Stimulated activated CD4-positive, alpha-beta T cell treated with anti-CD3 and anti-CD28 coated beads, TNF-alpha, amount 100 ng/mL, for 48 hours (primary cell): ENCODE measurements at regions not wholly inside any gene's neighbourhood (a gene's known extent, or its start where the extent isn't known, plus 50 kb on each side); places are given as distances from the start of the nearest gene placed in this dataset.

Experiments
- DNase-seq, 3 donors: peaks; one replicate each; pipeline ENCODE4 v3.0.0-alpha.2; 2020; ENCODE audit warnings: low read depth in 3 of 3

GRCh38 chr7:38002689-38003088 lies 82.2 kb downstream of the EPDR1 start:
- no peak for DNase-seq

GRCh38 chr7:38006559-38006958 lies 86.1 kb downstream of the EPDR1 start:
- no peak for DNase-seq

GRCh38 chr7:38007096-38007495 lies 86.7 kb downstream of the EPDR1 start:
- DNase-seq = no peak

GRCh38 chr7:38013246-38013645 lies 92.8 kb downstream of the EPDR1 start:
- DNase-seq = no peak

DNA sequence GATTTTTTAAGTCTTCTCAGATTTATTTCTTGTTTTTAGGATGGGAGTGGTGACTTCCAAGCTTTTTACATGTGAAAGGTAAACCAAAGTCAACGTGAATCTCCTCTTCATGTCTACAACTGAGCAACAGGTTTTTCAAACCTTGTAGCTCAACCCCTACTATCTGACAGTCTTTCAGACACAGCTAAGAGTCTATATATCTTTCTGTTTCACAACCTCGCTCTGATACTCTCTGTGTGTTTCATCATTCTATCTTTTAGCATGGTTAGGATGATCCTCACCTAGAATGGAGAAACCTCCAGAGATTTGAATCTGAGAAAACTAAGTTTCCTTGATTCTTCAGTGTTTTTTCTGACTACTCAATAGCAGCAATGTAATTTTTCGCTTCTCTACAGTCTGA lies 96.1 kb downstream of the EPDR1 start:
- DNase-seq = no peak

DNA sequence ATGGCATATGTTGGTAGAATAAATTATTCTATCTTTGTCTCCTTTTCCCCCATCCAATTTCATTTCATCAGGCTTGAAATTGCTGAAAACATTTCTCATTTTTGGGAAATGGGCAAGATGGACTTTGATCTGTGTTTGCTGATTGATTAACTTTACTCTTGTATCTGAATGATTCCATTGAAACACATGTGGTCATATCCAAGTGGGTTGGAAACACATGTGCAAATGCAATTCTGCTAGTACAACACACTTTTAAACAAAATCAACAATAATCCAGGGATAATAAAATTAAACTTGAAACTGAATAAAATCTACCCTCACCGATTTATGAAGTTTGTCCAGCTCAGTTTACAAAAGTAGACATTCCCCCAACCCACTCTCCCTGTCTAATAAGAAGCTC lies 96.9 kb downstream of the EPDR1 start:
- no peak for DNase-seq

GRCh38 chr7:38020121-38020785 lies 99.8 kb downstream of the EPDR1 start:
- DNase-seq = no peak

- DNase-seq = no peak
These were observed 101.5 kb downstream of the EPDR1 start for GRCh38 chr7:38021892-38022291.

DNA sequence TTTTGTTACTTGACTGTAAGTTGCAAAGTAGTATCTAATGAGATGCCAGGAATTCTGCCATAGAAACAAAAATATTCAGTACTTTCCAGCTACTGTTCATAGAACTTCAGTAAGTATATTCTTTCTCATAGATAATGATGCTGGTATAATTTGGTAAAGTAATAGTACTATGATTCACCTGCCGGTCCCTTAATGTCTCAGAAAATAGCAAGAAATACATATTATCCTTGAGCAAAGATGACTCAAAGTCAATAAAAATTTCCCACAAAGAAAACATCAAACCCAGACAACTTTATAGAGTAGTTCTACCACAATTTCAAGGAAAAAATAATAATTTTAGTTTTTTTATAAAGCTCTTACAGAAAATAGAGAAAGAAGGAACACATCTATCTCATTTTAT lies 105.4 kb downstream of the EPDR1 start:
- DNase-seq = no peak

- DNase-seq = no peak
These were observed 107.5 kb downstream of the EPDR1 start for GRCh38 chr7:38027884-38028455.

DNA sequence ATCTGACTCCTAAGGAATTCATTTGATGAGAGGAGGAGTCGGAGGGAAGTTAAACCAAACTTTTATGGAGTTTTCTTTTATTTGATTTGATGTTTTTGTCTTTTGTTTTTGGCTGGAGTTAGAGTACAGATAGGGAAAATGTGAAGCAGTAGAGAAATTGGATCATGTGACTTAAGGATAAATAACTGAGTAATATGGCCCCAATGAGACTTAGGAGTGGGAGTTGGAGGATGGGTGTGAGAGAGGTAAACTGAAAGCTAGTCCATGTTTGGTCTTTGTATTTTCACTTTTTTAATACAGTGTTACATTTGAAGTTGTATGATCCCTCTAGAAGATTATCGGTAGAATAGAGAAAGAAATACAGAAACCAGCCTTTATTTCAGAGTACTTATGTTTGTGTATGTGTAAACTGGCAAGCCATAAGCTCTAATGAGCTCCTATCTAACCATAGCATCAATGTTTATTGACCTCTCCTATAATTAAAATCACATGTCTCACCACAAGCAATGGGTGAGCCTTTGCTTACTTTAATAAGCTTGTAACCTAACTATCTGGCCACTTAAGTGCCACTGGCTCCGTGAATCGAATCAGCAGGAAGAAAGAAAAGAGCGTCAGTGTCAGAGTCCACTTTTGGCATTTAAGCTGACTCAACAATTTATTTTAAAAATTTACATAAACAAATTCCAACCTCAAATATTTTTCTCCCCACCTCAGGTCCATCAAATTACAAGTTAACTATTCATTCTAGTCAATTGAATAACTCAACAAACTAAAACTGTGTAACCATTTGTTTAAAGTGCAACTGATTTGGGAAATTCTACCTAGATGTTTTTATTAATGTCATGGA lies 113.8 kb downstream of the EPDR1 start:
- DNase-seq = no peak

DNA sequence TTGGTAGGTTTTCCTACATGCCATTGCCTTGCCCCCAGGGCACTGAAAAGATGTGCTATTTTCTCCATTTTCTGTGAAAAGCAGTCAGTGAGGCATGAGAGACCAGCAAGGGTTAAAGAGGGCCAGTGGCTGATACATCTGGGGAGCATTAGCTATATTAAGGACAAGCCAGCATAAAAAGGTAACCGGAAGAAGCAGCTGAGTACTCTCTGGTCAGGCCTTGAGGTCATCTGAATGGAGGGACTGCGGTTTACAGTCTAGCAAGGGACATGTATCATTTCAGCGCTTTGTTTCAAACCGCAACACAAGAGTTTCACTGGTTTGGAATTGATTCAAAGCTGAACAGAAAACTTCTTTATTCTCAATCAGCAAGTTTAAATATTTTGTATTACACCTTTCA lies 120.4 kb downstream of the EPDR1 start:
- no peak for DNase-seq

DNA sequence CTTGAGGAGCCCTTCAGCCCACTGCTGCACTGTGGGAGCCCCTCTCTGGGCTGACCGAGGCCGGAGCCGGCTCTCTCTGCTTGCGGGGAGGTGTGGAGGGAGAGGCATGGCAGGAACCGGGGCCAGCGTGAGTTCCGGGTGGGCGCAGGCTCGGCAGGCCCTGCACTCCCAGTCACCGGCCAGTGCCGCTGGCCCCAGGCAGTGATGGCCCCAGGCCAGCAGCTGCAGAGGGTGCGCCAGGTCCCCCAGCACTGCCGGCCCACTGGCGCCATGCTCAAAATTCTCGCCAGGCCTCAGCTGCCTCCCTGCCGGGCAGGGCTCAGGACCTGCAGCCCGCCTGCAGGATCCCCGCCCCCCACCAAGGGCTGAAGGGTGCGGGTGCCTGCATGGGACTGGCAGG lies 128.4 kb upstream of the STARD3NL start:
- no peak for DNase-seq

GRCh38 chr7:38051311-38051710 lies 126.7 kb upstream of the STARD3NL start:
- DNase-seq = no peak

- DNase-seq = no peak
These were observed 126.3 kb upstream of the STARD3NL start for GRCh38 chr7:38051786-38052185.

DNA sequence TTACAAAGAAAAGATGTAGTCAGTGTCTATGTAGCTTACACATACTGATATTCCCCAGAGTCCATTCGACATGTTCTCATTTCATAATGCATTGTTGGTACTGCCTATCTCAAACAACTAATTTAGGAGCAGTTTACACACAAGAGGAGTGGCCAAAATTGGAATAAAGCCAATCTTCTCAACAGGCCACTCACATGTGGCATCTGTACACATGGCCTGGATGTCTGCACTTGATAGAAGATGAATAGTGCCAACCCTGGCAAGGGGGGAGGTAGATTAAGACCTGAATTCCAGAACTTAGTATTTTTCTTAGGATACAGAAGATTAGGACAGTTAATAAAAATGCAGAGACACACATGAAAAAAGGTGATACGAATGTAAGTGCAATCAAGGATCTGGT lies 125.3 kb upstream of the STARD3NL start:
- no peak for DNase-seq

GRCh38 chr7:38054199-38054598 lies 123.8 kb upstream of the STARD3NL start:
- DNase-seq = no peak

- no peak for DNase-seq
These were observed 120.2 kb upstream of the STARD3NL start for GRCh38 chr7:38057829-38058228.

GRCh38 chr7:38060116-38060515 lies 117.9 kb upstream of the STARD3NL start:
- DNase-seq = no peak

DNA sequence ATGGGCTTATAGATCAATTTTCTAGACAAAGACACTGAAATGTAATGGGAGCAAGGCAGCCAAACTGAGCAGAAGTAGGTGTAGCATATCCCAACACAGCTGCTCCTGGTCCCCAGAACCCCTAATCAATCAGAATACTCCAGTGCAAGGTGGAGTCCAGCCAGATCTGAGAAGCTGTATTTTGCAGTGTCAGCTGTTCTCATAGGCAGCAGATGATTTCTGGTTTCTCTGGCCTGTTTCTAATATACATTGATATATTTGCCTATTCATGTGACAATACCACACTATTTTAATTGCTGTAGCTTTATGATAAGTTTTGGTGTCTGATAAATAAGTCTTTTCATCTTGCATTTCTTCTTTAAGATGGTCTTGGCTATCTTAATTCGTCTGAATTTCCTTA lies 117.4 kb upstream of the STARD3NL start:
- DNase-seq = no peak

DNA sequence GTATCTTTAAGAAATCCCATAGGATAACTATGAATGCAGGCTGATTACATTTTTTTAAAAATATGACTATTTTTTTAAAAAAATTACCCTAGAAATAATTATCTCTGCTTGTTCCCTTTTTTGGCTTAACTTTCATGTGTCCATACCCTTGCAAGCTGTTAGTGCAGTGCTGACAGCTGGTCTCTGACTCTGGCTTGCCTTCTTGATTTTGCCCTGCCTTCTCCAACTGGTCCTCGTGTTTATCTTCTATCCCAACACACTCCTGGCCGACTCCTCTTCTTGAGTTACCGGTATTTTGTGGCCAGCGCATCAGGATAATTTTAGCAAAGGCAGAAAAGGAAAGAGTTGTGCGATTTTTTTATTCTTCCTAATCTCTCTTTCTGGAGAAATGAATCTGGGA lies 111.7 kb upstream of the STARD3NL start:
- no peak for DNase-seq

DNA sequence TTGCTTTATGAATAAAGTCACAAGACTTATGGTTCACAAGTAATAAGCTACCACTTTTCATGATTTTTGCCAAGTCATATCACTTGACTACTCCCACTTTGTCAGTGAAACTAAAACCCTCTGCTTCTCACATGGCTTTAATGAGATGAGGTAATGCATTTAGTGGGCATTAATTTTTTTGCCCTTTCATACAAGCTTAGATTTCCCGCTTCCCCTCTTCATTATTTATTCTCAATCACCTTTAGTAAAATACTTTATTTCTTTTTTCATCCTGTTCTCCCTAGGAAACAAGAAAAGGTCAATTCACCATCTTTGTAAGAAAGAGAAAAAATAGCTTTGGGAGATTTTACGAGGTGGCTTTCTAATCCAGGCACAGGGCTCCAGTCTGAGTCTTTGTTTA lies 109.6 kb upstream of the STARD3NL start:
- no peak for DNase-seq

DNA sequence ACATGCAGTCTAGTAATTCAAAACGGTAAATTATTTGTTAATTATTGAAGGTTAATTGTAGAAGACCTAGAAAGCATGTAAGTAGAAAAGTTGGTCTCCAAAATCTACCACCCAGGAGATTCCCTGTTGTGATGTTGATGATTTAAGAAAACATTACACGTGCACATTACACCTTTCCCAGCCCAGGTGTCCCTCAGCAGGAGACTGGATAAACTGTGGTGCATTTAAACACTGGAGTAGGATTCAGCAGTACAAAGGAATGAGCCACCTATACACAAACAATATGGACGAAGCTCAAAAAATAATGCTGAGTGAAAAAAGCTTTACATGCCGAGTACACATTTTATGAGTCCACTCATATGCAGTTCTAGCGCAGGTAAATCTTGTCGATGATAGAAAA lies 109.0 kb upstream of the STARD3NL start:
- no peak for DNase-seq
